ENCODE measurements at regions not wholly inside any gene's neighbourhood (a gene's known extent, or its start where the extent isn't known, plus 50 kb on each side); places are given as distances from the start of the nearest gene placed in this dataset.
"Not testable (repeated sequence)": the region's sequence is repeated elsewhere in the genome, so short reads cannot be mapped to it uniquely, and the experiment has no call there.

DNA sequence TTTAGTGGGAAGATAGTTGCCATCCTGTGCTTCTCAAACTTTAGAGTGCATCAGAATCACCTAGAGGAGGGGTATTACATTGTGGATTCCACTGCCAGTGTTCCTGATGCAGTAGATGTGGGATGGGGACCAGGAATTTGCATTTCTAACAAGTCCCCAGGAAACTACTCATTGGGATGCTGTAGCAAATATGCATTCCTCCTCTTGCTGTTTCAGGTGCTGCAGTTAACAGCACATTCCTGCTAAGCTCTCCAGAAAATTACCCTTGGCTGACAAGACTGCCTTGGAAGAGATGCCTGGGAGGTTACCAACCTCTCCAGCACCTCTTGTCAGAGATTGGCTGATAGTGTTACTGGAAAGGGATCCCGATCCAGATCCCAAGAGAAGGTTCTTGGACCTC, 270.5 kb downstream of the OSTF1 start:
- TF ChIP-seq CTCF (IDR thresholded peaks at IDR 0.05; ENCODE audit: control insufficient read depth, insufficient read depth, low read depth, low read length, missing control alignments): no peak
- no peak overlapping the region for H3K4me3 ChIP-seq (ENCODE audit: control insufficient read depth, low read depth, low read length)
- DNase-seq (ENCODE audit: low read depth): no peak

GRCh38 chr9:75359638-75360037, 271.3 kb downstream of the OSTF1 start:
- no peak for DNase-seq (ENCODE audit: low read depth)
- no peak overlapping the region for H3K4me3 ChIP-seq (ENCODE audit: control insufficient read depth, low read depth, low read length)

GRCh38 chr9:75360252-75360651, 271.9 kb downstream of the OSTF1 start:
- DNase-seq (ENCODE audit: low read depth): no peak
- TF ChIP-seq CTCF (IDR thresholded peaks at IDR 0.05; ENCODE audit: control insufficient read depth, insufficient read depth, low read depth, low read length, missing control alignments): no peak
- no peak overlapping the region for H3K4me3 ChIP-seq (ENCODE audit: control insufficient read depth, low read depth, low read length)

More at GRCh38 chr9:75359638-75360037, 271.3 kb downstream of the OSTF1 start:
- TF ChIP-seq CTCF (IDR thresholded peaks at IDR 0.05; ENCODE audit: control insufficient read depth, insufficient read depth, low read depth, low read length, missing control alignments): no peak

DNA sequence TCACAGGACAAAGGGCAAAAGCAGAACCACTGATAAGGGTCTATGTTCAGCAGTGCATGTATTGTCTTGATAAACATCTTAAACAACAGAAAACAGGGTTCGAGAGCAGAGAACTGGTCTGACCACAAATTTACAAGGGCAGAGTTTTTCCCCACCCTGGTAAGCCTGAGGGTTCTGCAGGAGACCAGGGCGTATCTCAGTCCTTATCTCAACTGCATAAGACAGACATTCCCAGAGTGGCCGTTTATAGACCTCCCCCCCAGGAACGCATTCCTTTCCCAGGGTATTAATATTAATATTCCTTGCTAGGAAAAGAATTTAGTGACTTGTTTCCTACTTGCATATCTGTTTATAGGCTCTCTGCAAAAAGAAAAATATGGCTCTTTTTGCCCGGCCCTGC, 274.1 kb downstream of the OSTF1 start:
- not testable (repeated sequence) for DNase-seq (ENCODE audit: low read depth); H3K4me3 ChIP-seq (ENCODE audit: control insufficient read depth, low read depth, low read length)

- no peak overlapping the region for H3K4me3 ChIP-seq (ENCODE audit: control insufficient read depth, low read depth, low read length)
- no peak for DNase-seq (ENCODE audit: low read depth)
- TF ChIP-seq CTCF (IDR thresholded peaks at IDR 0.05; ENCODE audit: control insufficient read depth, insufficient read depth, low read depth, low read length, missing control alignments): no peak
Observed at GRCh38 chr9:75365196-75365595, 276.9 kb downstream of the OSTF1 start.

DNA sequence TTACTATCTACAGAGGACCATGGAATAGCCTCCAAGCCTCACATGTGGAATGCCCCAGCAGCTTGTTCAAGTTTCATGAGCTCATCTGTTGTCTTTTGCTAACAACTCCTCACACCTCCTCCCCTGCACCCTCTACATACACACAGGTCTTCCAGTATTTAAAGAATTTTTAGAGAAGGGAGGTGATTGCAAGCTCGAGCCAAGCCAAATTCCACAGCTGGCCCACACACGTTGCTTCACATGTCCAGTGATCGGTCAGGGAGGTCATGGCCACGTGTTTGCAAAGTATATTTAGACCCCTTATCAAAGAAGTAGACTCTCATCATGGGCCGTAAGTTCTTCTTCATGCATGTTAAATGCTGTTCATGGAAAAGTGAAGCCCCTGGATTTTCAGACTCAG, 281.7 kb downstream of the OSTF1 start:
- no peak for TF ChIP-seq CTCF (IDR thresholded peaks at IDR 0.05; ENCODE audit: control insufficient read depth, insufficient read depth, low read depth, low read length, missing control alignments)
- no peak for DNase-seq (ENCODE audit: low read depth)
- H3K4me3 ChIP-seq (ENCODE audit: control insufficient read depth, low read depth, low read length): no peak overlapping the region

GRCh38 chr9:75372499-75373268, 284.4 kb downstream of the OSTF1 start:
- DNase-seq (ENCODE audit: low read depth): no peak
- no peak for TF ChIP-seq CTCF (IDR thresholded peaks at IDR 0.05; ENCODE audit: control insufficient read depth, insufficient read depth, low read depth, low read length, missing control alignments)
- no peak overlapping the region for H3K4me3 ChIP-seq (ENCODE audit: control insufficient read depth, low read depth, low read length)
